GM23338 (cell line): ENCODE measurements at regions not wholly inside any gene's neighbourhood (a gene's known extent, or its start where the extent isn't known, plus 50 kb on each side); places are given as distances from the start of the nearest gene placed in this dataset.

Source experiments
- ATAC-seq: fragments of 200-7000 bp; cut with Tn5 transposase; 3 replicates; pipeline ENCODE4 v1.9.1; 2020
- DNase-seq: peaks from one replicate; pipeline ENCODE4 v3.0.0-alpha.2; 2015; ENCODE audit warnings: low spot score
- H2AFZ ChIP-seq: fragments of 200-600 bp; sonication (generic); 2 replicates; pipeline ENCODE4 v1.8.0; 2016; ENCODE audit warnings: antibody characterized with exemption, mild to moderate bottlenecking, moderate library complexity
- H3F3A ChIP-seq: fragments of 200-600 bp; sonication (generic); replicated peaks from 2 replicates; pipeline ENCODE4 v1.8.0; 2017; ENCODE audit warnings: antibody characterized with exemption, mixed run types, low read depth
- H3K27ac ChIP-seq: fragments of 200-600 bp; sonication (generic); 2 replicates; pipeline ENCODE4 v1.6.1; 2016; ENCODE audit warnings: low read depth
- H3K27me3 ChIP-seq: fragments of 200-600 bp; sonication (generic); 2 replicates; pipeline ENCODE4 v1.8.0; 2016; ENCODE audit warnings: mild to moderate bottlenecking, mixed run types, moderate library complexity; ENCODE audit not compliant: insufficient read depth
- H3K36me3 ChIP-seq: fragments of 200-600 bp; sonication (generic); 2 replicates; pipeline ENCODE4 v1.8.0; 2016; ENCODE audit warnings: mild to moderate bottlenecking; ENCODE audit not compliant: insufficient read depth
- H3K4me1 ChIP-seq: fragments of 200-600 bp; sonication (generic); 2 replicates; pipeline ENCODE4 v1.8.0; 2016; ENCODE audit warnings: mild to moderate bottlenecking, moderate library complexity; ENCODE audit not compliant: insufficient read depth
- H3K4me2 ChIP-seq: fragments of 200-600 bp; sonication (generic); 2 replicates; pipeline ENCODE4 v1.7.1; 2017; ENCODE audit warnings: mixed run types
- H3K4me3 ChIP-seq: fragments of 200-600 bp; sonication (generic); 2 replicates; pipeline ENCODE4 v1.6.1; 2016; ENCODE audit warnings: mixed run types
- H3K79me2 ChIP-seq: fragments of 200-600 bp; sonication (generic); replicated peaks from 2 replicates; pipeline ENCODE4 v1.8.0; 2017; ENCODE audit warnings: mild to moderate bottlenecking; ENCODE audit not compliant: insufficient read depth
- H3K9me2 ChIP-seq: fragments of 200-600 bp; sonication (generic); 2 replicates; pipeline ENCODE4 v1.8.0; 2017; ENCODE audit not compliant: insufficient read depth
- H4K20me1 ChIP-seq: fragments of 200-600 bp; sonication (generic); replicated peaks from 2 replicates; pipeline ENCODE4 v1.8.0; 2017; ENCODE audit warnings: mild to moderate bottlenecking; ENCODE audit not compliant: insufficient read depth
- H3K27ac Mint-ChIP-seq: 2 replicates; pipeline ENCODE4 v1.8.0; 2020; ENCODE audit warnings: inconsistent platforms, mild to moderate bottlenecking, moderate library complexity, mixed read lengths
- H3K27me3 Mint-ChIP-seq: 3 replicates; pipeline ENCODE4 v1.8.0; 2022; ENCODE audit warnings: low read depth, mild to moderate bottlenecking, moderate library complexity, mixed read lengths, inconsistent platforms; ENCODE audit not compliant: insufficient read depth, poor library complexity
- H3K36me3 Mint-ChIP-seq: 3 replicates; pipeline ENCODE4 v1.8.0; 2021; ENCODE audit warnings: low read depth, mild to moderate bottlenecking, inconsistent platforms, moderate library complexity, mixed read lengths
- H3K4me1 Mint-ChIP-seq: 3 replicates; pipeline ENCODE4 v1.8.0; 2020; ENCODE audit warnings: mild to moderate bottlenecking, inconsistent platforms, mixed read lengths
- H3K4me3 Mint-ChIP-seq: 3 replicates; pipeline ENCODE4 v1.8.0; 2021; ENCODE audit warnings: moderate library complexity, mild to moderate bottlenecking, inconsistent platforms, mixed read lengths
- H3K9me3 Mint-ChIP-seq: 3 replicates; pipeline ENCODE4 v1.8.0; 2020; ENCODE audit warnings: moderate library complexity, mild to moderate bottlenecking, inconsistent platforms, mixed read lengths
- CREB1 ChIP-seq: fragments of 250-450 bp; sonication (Bioruptor Pico); IDR thresholded peaks from 2 replicates; pipeline ENCODE4 v1.5.0; 2020; ENCODE audit warnings: low read depth, mild to moderate bottlenecking, moderate library complexity
- ETS1 ChIP-seq: IDR thresholded peaks from 2 replicates; pipeline ENCODE4 v1.6.1; 2016; ENCODE audit warnings: antibody characterized with exemption
- EZH2 ChIP-seq: fragments of 200-600 bp; sonication (generic); IDR thresholded peaks from one replicate; pipeline ENCODE4 v1.8.0; 2017; ENCODE audit warnings: antibody characterized with exemption, mild to moderate bottlenecking, low read depth; ENCODE audit not compliant: unreplicated experiment
- EZH2phosphoT487 ChIP-seq: fragments of 200-600 bp; sonication (generic); IDR thresholded peaks from one replicate; pipeline ENCODE4 v1.8.1; 2018; ENCODE audit warnings: antibody characterized with exemption; ENCODE audit not compliant: unreplicated experiment
- JUNB ChIP-seq: IDR thresholded peaks from one replicate; pipeline ENCODE4 v1.6.1; 2016; ENCODE audit warnings: antibody characterized with exemption; ENCODE audit not compliant: unreplicated experiment
- NANOG ChIP-seq: IDR thresholded peaks from 2 replicates; pipeline ENCODE4 v1.6.1; 2016; ENCODE audit warnings: antibody characterized with exemption, borderline replicate concordance
- POLR2AphosphoS5 ChIP-seq: IDR thresholded peaks from 2 replicates; pipeline ENCODE4 v1.6.1; 2016; ENCODE audit warnings: antibody characterized with exemption, low read depth
- STAT1 ChIP-seq: IDR thresholded peaks from one replicate; pipeline ENCODE4 v1.6.1; 2016; ENCODE audit warnings: antibody characterized with exemption; ENCODE audit not compliant: unreplicated experiment
- ZNF114 ChIP-seq: fragments of 250-450 bp; sonication (Bioruptor Pico); IDR thresholded peaks from 2 replicates; pipeline ENCODE4 v1.5.0; 2020; ENCODE audit warnings: mild to moderate bottlenecking, moderate library complexity
- ZNF331 ChIP-seq: fragments of 250-450 bp; sonication (Bioruptor Pico); IDR thresholded peaks from 2 replicates; pipeline ENCODE4 v1.5.0; 2020; ENCODE audit warnings: low read depth, mild to moderate bottlenecking, moderate library complexity
- ZNF462 ChIP-seq: fragments of 250-450 bp; sonication (Bioruptor Pico); IDR thresholded peaks from 2 replicates; pipeline ENCODE4 v1.5.0; 2020; ENCODE audit warnings: mild to moderate bottlenecking, moderate library complexity
- TF ChIP-seq, protein P1 (sequence below), 2 experiments: fragments of 200-600 bp in 1 of 2; sonication (generic) in 1 of 2; conservative IDR thresholded peaks; 2 replicates each; pipeline versions ENCODE4 v1.5.1 to v1.6.1; 2016 to 2017; ENCODE audit warnings: antibody characterized with exemption in 2 of 2, low read depth in 2 of 2, mild to moderate bottlenecking in 2 of 2, moderate library complexity in 1 of 2
- TF ChIP-seq, protein P2 (sequence below): IDR thresholded peaks from one replicate; pipeline ENCODE4 v1.6.1; 2018; ENCODE audit warnings: antibody characterized with exemption; ENCODE audit not compliant: unreplicated experiment

- Mint-ChIP-seq H3K27ac (no peak overlapping the region), H3K4me1 (no peaks in the 10 kb centered on the region), H3K27me3 (peaks cover 4% of the 10 kb centered on the region), H3K36me3 (no peaks in the 10 kb centered on the region), H3K4me3 (no peak overlapping the region), H3K9me3 (peaks cover 4% of the 10 kb centered on the region; the same call in 1 of the 3 replicates)
- H4K20me1 ChIP-seq: no peaks in the 10 kb centered on the region
- H3K4me3 ChIP-seq: no peak overlapping the region
- no peaks in the 10 kb centered on the region for H3K79me2 ChIP-seq
- no peaks in the 10 kb centered on the region for H3K36me3 ChIP-seq
- no peaks in the 10 kb centered on the region for H3K27me3 ChIP-seq
- no peaks in the 10 kb centered on the region for H3F3A ChIP-seq
- no peaks in the 10 kb centered on the region for H3K4me1 ChIP-seq
- peaks cover 6% of the 10 kb centered on the region for H3K9me2 ChIP-seq
- DNase-seq: no peak
- ATAC-seq: no peak
- no peak for TF ChIP-seq POLR2AphosphoS5
- no peak for TF ChIP-seq STAT1
- no peak for TF ChIP-seq NANOG
- no peak for TF ChIP-seq ETS1
- no peak for TF ChIP-seq JUNB
- no peak for TF ChIP-seq CREB1 (CRISPR knock-in tag)
- TF ChIP-seq ZNF462: no peak
- TF ChIP-seq, protein P1, sequence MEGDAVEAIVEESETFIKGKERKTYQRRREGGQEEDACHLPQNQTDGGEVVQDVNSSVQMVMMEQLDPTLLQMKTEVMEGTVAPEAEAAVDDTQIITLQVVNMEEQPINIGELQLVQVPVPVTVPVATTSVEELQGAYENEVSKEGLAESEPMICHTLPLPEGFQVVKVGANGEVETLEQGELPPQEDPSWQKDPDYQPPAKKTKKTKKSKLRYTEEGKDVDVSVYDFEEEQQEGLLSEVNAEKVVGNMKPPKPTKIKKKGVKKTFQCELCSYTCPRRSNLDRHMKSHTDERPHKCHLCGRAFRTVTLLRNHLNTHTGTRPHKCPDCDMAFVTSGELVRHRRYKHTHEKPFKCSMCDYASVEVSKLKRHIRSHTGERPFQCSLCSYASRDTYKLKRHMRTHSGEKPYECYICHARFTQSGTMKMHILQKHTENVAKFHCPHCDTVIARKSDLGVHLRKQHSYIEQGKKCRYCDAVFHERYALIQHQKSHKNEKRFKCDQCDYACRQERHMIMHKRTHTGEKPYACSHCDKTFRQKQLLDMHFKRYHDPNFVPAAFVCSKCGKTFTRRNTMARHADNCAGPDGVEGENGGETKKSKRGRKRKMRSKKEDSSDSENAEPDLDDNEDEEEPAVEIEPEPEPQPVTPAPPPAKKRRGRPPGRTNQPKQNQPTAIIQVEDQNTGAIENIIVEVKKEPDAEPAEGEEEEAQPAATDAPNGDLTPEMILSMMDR (conservative IDR thresholded peaks at IDR 0.05; ENCODE audit: low read depth in 2 of 2): no peak
- TF ChIP-seq ZNF114 (CRISPR knock-in tag): no peak
- TF ChIP-seq EZH2: no peak
- TF ChIP-seq, protein P2, sequence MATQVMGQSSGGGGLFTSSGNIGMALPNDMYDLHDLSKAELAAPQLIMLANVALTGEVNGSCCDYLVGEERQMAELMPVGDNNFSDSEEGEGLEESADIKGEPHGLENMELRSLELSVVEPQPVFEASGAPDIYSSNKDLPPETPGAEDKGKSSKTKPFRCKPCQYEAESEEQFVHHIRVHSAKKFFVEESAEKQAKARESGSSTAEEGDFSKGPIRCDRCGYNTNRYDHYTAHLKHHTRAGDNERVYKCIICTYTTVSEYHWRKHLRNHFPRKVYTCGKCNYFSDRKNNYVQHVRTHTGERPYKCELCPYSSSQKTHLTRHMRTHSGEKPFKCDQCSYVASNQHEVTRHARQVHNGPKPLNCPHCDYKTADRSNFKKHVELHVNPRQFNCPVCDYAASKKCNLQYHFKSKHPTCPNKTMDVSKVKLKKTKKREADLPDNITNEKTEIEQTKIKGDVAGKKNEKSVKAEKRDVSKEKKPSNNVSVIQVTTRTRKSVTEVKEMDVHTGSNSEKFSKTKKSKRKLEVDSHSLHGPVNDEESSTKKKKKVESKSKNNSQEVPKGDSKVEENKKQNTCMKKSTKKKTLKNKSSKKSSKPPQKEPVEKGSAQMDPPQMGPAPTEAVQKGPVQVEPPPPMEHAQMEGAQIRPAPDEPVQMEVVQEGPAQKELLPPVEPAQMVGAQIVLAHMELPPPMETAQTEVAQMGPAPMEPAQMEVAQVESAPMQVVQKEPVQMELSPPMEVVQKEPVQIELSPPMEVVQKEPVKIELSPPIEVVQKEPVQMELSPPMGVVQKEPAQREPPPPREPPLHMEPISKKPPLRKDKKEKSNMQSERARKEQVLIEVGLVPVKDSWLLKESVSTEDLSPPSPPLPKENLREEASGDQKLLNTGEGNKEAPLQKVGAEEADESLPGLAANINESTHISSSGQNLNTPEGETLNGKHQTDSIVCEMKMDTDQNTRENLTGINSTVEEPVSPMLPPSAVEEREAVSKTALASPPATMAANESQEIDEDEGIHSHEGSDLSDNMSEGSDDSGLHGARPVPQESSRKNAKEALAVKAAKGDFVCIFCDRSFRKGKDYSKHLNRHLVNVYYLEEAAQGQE: no peak
- no peak for TF ChIP-seq EZH2phosphoT487
- no peak for TF ChIP-seq ZNF331
- H2AFZ ChIP-seq: no peak overlapping the region
- no peak overlapping the region for H3K4me2 ChIP-seq
- H3K27ac ChIP-seq: no peak overlapping the region
Measured at GRCh38 chr20:4325548-4326187, 76.6 kb upstream of the ADRA1D start.
